Medulla oblongata (tissue), 1 donor: ENCODE measurements at regions not wholly inside any gene's neighbourhood (a gene's known extent, or its start where the extent isn't known, plus 50 kb on each side); places are given as distances from the start of the nearest gene placed in this dataset.
"Not testable (repeated sequence)": the region's sequence is repeated elsewhere in the genome, so short reads cannot be mapped to it uniquely, and the experiment has no call there.

ENCODE experiments used
- DNase-seq: peaks from one replicate; pipeline ENCODE4 v3.0.0-alpha.2; 2015; ENCODE audit errors: extremely low spot score

DNA sequence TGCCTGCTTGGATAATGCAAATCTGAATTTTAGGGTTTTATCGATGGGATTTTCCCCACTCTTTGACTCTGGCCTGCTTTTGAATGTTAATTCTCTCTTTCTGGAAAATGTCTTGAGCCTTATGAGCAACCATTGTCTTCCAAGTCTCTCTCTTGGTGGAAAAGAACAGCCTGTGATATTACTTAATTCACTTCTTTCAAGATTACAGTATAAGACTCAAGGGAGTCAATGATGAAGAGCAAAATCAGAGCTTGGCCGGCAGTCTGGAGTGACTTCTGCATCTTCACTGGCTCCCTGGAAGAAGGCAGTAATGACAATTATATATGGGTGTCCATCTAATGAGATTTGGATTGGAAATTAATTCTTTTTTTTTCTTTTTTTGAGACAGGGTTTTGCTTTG lies 122.9 kb upstream of the ZEB2 start:
- DNase-seq: no peak

DNA sequence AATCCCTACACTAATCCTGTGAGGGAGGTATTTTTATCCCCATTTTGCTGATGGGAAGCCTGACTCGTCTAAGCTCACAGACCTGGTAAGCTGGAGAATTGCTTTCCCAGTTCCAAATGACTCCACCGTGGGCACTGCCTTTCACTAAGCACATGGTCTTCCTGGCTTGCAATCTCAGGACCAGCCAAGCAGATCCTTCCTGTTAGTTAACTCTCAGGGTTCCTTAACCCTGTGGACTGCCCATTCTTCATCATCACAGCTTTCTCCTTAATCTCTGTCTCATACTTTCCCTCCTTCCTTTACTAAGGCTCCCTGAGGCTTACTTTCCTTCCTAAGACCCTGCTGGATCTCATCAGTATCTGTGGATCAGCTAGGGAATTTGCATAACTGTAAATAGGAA lies 122.2 kb upstream of the ZEB2 start:
- DNase-seq: no peak

DNA sequence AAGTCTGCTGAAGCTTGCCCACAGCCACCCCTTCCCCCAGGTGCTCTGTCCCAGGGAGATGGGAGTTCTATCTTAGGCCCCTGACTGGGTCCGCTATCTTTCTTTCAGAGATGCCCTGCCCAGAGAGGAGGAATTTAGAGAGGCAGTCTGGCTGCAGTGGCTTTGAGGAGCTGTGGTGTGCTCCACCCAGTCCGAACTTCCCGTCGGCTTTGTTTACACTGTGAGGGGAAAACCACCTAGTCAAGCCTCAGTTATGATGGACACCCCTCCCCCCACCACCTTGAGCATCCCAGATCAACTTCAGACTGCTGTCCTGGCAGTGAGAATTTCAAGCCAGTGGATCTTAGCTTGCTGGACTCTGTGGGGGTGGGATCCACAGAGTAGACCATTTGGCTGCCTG lies 118.3 kb upstream of the ZEB2 start:
- not testable (repeated sequence) for DNase-seq

DNA sequence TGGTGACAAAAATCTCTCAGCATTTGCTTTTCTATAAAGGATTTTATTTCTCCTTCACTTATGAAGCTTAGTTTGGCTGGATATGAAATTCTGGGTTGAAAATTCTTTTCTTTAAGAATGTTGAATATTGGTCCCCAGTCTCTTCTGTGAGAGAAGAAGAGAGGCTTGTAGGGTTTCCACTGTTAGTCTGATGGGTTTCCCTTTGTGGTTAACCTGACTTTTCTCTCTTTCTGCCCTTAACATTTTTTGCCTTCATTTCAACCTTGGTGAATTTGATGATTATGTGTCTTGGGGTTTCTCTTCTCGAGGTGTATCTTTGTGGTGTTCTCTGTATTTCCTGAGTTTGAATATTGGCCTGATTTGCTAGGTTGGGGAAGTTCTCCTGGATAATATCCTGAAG lies 116.9 kb upstream of the ZEB2 start:
- not testable (repeated sequence) for DNase-seq

DNA sequence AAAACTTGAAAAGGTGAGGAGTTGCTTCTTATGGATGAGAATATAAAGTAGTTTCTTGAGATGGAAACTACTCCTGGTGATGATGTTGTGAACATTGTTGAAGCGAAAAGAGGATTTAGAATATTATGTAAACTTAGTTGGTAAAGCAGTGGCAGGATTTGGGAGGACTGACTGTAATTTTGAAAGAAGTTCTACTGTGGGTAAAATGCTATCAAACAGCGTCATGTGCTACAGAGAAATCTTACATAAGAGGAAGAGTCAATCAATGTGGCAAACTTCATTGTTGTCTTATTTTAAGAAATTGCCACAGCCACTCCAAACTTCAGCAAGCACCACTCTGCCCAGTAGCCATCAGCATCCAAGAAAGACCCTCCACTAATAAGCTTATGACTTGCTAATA lies 112.9 kb upstream of the ZEB2 start:
- DNase-seq: no peak

DNA sequence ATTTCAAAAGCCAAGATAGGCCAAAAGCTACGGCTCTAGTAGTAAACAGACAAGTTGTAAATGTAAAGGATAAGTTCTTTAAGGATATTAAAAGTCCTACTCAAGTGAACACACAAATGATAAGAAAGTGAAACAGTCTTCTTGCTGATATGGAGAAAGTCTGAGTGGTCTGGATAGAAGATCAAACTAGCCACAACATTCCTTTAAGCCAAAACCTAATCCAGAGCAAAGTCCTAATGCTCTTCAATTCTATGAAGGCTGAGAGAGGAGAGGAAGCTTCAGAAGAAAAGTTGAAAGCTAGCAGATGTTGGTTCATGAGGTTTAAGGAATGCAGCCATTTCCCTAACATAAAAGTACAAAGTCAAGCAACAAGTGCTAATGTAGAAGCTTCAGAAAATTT lies 111.7 kb upstream of the ZEB2 start:
- no peak for DNase-seq

DNA sequence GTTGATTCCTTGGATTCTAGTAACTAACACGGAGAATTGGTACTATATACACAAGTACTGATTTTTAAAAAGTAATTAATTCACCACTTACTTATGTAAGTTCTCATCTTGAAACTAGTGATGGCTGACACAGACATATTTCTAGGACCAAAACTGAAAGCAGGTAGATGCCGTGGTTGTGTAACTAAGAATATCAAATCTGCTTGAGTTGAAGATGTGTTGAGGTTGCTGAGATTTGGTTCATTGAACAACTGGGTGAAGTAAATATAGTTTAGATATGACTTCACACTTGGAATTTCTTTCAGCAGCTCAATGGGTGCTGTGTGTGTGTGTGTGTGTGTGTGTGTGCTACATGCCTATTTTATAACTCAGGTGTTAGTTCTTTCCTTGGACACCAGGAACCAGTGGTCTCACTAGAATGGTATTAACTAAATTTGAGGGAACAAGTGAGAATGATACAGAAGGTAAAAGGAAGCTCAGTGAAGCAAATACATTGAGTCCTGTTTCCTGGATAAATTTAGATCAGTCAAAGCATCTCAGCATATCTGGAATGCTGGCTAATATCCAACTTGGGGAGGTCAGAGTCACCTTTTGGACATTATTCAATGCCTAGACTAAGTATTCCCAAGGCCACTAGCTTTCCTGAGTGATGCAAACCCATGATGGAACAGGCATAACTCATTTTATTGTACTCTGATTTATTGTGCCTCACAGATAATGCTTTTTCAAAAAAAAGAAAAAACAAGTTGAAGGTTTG lies 110.7 kb upstream of the ZEB2 start:
- DNase-seq: no peak

DNA sequence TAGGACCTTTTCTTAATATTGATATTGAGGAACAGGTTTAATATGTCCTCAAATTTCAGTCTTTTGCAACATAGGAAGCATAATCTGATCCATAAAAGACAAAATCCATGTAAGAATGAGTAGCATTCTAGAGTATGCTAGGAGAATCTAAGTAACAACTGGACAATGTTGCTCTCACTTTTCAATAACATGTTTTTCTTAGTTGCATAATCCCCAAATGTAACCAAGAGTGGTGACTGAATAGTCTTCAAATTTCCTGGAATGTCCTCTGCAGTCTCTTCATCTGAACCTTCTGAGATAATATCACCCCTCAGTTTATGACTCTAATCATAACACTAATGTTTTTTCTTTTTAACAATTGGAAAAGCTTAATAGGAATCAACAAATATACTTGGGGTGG lies 110.0 kb upstream of the ZEB2 start:
- no peak for DNase-seq

DNA sequence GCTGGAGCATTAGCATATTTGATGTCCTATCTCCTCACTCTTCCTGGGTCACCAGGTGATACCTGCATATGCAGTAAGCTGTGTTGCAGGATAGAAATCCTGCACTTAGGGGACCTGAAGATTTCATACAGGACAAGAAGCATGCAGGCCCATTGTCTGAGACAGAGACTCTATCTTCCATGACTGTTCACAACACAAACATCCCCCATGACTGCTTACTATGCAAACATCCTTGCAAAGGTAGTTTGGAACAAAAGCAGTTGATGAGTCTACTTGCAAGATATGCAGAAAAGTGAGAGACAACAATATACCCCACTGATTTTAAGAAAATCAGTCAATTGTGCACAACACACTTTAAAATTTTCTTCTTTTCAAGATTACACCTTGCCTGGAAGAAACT lies 108.6 kb upstream of the ZEB2 start:
- DNase-seq: no peak

DNA sequence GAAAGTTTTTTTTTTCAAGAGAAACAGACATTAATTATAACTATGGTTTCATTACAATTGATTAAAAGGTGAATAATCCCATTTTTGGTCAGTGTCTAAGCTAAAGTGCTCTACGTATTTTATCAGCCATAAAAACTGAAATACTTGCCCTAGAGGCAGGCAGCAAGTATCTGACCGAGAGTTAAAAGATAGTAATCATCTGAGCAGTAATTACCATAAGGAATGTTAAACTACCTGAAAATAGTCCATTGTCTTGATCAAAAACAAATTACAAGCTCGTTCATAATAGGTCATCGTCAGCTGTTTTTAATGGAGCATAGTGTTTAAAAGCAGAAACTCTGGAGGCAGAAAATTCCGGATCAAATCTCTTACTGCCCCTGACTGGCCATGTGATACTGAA lies 105.7 kb upstream of the ZEB2 start:
- peak; percentile 41 for DNase-seq

DNA sequence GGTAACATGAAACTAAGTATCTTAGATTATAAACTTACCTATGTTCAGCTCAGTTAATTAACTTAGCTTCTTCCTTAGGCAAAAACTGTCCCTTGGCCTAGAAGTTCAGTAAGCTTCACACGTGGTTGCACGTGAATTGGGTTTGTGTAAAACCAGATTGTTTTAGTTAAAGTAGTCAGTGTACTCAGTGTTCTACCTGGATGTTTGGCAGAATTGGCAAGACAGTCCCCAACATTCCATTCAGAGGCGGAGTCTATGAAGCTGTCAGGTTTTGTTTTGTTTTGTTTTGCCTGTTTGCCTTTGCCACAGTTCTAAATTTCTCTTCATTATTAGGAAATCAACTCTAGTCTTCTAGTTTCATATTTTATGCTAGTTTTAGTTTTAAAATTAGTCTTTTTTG lies 105.3 kb upstream of the ZEB2 start:
- DNase-seq: no peak

DNA sequence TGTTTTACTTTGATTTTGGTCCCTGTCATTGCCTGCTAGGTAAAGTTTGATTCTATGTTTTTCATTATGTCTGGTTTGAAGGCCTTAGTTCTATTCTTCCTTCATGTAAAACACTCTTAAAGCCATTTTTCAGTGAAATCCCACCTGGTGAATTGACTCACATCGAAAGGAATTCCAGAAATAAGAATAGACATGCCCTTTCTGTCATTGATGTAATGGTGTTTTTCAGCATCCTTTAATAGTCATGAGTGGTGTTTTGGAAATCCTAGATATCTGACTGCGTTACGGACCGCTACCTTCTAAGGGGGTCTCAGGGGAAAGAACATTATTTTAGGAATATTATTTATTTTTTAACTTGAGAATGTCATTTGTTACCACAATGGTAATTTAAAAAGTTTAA lies 104.5 kb upstream of the ZEB2 start:
- DNase-seq: no peak

DNA sequence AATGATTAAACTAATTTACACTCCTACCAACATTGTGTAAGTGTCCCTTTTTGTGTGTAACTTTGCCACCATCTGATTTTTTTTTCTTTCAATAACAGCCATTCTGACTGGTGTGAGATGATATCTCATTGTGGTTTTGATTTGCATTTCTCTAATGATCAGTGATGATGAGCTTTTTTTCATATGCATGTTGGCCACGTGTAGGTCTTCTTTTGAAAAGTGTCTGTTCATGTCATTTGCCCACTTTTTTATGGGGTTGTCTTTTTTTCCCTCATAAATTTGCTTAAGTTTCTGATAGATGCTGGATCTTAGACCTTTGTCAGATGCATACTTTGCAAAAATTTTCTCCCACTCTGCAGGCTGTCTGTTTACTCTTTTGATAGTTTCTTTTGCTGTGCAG lies 102.5 kb upstream of the ZEB2 start:
- not testable (repeated sequence) for DNase-seq

DNA sequence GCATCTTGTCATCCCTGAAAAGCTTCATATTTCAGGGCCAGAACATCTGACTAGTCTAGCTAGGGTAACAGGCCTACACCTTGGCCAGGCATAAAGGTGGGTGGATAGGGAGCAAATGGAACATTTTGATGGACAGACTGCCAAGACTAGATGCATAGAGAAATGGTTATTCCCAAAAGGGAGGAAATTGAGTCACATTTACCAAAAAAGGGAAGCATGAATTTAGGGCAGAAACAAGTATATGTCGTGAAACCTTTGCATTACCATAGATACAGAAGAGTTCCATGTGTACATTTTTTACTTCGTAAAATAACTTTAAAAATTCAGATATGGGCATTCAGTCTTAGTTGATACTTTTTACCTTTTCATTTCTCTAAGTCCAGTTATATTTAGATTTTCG lies 101.3 kb upstream of the ZEB2 start:
- no peak for DNase-seq

DNA sequence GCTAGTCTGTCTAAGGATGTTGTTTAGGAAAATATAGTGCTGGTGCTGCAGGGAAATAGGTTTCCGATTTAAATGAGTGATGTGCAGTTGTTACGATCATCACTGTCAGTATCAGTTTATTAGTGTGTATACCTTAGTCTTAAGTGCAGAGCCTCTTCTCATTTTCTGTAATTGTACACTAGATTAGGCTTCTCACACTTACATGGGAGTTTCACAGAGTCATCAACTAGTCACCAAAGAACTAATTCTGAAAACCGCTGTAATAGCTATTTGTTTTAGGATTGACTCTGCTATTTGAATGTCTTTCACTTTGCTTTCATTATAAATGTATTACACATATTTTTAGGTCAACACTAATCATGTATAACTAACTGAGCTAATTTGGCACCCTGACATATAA lies 99.8 kb upstream of the ZEB2 start:
- DNase-seq: no peak

DNA sequence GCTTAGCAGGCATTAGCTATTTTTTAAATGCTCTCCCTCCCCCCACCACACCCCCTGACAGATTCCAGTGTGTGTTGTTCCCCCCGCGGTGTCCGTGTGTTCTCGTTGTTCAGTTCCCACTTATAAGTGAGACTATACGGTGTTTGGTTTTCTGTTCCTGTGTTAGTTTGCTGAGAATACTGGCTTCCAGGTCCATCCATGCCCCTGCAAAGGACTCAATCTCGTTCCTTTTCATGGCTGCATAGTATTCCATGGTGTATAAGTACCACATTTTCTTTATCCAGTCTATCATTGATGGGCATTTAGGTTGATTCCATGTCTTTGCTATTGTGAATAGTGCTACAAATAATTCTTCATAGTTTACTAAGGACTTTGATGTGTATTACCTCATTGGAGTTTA lies 97.3 kb upstream of the ZEB2 start:
- DNase-seq: not testable (repeated sequence)

DNA sequence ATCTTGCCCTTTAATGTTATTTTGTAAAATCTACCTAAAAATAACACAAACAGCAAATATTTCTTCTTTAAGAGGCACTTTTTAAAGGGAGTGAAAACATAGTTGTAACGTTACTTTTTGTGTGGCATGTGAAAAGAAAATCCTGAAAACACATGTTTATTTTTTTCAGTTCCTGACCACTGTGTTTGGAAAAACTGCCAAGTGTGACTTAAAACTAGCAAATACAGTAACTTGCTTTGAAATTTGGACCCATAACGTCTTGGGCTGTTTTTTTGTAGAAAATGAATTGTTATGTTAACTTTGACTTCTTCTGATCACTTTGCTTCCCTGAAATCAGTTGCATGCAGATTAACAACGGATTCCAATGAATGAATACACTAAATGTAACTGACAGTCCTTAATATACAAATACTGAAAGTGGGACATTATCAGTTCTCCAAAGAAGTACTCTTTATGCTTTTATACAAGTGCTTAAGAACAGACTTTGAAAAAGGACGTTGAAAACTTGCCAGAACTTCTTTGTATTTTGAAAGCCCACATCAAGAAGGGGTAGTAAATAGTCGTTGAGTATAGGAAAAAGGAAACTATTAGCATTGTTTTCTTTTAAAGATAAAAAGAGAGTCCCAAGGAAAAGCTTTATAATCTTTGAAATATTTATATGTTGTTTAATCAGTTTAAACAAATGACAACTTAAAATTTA lies 96.1 kb upstream of the ZEB2 start:
- DNase-seq: no peak

DNA sequence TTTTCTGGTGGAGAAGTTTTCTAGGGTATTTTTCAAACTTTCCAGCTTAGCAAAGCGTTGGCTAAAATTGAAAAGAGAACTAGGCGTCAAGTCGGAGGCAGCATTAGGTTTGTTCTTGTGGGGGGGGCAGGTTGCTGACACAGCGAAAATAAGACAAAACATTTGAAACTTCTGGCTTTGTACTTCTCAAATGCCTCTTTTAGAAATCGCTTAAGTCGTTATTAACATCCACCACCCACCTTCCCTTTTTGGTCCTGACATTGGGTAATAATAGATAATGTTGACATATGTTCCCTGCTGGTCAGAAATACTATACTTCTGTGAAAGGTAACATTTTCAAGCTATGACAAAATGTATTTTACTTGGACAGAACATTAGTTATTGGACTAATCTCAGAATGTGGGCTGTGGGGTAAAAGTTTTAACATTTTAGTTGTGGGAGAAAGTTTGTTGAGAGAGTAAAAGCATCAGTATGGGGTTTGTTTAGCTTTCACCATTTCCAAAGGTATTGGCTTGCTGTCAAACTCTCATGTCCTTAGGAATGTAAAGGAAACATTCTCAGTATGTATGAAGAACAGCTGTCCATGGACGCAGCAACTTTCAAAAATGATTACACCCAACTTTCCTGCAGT lies 88.1 kb upstream of the ZEB2 start:
- peak; percentile 78 for DNase-seq

DNA sequence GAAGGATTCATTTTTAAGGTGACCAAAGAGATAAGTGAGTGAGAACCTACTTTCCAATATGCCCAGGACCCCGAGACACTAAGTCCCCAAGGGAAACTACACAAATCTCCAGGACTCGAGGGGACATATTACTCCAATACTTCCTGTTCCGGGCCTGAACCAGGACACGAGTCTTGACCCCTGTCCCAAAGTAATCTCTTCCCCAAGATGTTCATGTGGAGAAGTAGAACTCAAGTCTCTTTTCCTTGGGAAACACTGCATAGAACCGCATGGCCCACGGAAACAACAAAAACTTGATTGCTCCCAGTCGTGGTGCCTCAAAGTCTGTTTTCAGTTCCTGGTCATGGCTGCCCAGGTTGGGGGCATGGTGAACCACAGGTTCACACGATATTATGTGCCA lies 87.2 kb upstream of the ZEB2 start:
- DNase-seq: no peak

DNA sequence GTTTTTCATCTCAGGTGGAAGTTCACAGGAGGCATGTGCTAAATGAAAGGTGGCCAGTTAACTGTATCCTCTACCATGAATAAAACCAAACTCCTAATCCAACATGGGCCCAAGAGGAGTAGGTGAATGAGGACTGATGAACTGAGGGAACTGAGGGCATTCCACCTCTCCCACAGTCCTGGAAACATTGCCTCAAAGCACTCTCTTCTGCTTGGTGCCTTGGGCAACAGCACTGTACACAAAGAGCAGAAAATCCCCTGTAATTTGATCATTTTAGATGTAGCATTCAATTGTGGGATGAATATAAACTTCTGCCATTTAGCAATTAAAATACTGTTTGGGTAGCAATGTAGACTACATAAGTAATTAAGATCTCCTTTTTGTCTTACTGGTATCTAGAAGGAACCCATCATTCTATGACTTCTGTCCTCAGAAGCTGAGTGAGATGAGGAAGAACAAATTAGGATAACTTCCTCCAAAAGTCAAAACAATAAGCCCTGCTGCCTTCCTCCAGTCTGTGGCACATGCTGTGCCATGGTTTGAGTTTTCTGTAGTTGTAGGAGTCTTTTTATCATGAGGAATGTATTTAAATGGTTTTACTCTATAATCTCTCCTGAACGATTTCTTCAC lies 86.7 kb upstream of the ZEB2 start:
- peak; percentile 50 for DNase-seq

DNA sequence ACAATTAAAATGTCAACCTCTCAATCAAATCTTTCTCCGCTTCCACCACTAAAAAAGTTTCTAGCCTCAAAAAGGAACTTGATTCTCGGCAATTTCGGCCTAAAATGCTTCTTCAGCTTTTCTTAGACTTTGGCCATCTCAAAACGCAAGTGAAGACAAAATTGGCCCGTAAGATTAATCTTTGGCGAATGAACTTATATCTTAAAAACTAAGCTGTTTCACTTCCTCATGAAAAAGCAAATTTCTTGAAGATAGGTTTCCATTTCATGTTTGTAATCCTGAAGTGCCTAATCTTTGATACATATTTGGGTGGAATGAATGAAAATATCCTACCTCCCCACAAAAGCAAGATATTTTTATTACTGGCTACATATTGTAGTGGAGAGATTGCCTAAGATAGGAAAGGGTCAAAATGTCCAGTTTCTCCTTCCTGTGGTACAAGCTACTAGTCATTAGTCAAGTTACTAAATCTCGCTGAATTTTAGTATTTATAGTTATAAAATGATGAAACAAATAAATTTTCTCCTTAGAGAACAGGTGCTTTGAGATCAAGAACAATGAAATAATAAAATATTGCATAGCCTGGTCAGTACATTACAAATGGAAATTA lies 85.4 kb upstream of the ZEB2 start:
- peak; percentile 53 for DNase-seq

DNA sequence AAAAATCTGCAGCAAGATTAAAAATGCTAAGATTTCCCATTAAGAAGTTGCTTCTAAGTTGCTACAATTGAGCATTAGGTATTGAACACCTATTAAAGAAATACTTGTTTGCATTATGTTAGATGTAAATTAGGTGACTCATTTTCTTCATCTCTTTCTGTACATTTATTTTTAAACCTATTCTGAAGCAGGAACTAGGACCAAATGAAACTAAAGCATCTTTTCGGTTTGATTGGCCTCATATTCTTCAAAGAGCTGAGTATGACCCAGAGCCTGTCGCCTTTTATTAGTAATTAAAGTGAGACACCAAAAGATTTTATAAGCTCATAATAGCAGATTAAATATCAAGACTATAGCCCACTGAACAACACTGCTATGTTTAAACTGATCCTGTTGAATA lies 83.4 kb upstream of the ZEB2 start:
- no peak for DNase-seq
